H9 (cell line): ENCODE measurements at regions not wholly inside any gene's neighbourhood (a gene's known extent, or its start where the extent isn't known, plus 50 kb on each side); places are given as distances from the start of the nearest gene placed in this dataset.

Experiments
- DNase-seq: peaks from one replicate; pipeline ENCODE4 v3.0.0-alpha.2; 2017
- H2AFZ ChIP-seq: one replicate; pipeline ENCODE4 v1.6.1; 2013; ENCODE audit warnings: mild to moderate bottlenecking, low read length, control low read depth, moderate library complexity
- H2AK5ac ChIP-seq: 2 replicates; pipeline ENCODE4 v1.6.1; 2013; ENCODE audit warnings: low read length, control low read depth, mixed read lengths; ENCODE audit not compliant: insufficient read length
- H2BK120ac ChIP-seq: one replicate; pipeline ENCODE4 v1.6.1; 2013; ENCODE audit warnings: low read depth, mild to moderate bottlenecking, low read length, control low read depth, inconsistent platforms; ENCODE audit not compliant: poor library complexity, severe bottlenecking
- H2BK12ac ChIP-seq: 2 replicates; pipeline ENCODE4 v1.6.1; 2013; ENCODE audit warnings: low read length, control low read depth, mixed read lengths, low read depth; ENCODE audit not compliant: insufficient read length
- H2BK15ac ChIP-seq: 2 replicates; pipeline ENCODE4 v1.6.1; 2013; ENCODE audit warnings: low read depth, low read length, control low read depth
- H2BK20ac ChIP-seq: one replicate; pipeline ENCODE4 v1.6.1; 2013; ENCODE audit warnings: low read depth, mild to moderate bottlenecking, low read length, control low read depth, inconsistent platforms; ENCODE audit not compliant: poor library complexity, severe bottlenecking
- H2BK5ac ChIP-seq: 2 replicates; pipeline ENCODE4 v1.6.1; 2013; ENCODE audit warnings: low read length, control low read depth, mixed read lengths; ENCODE audit not compliant: insufficient read length
- H3K14ac ChIP-seq: 2 replicates; pipeline ENCODE4 v1.6.1; 2013; ENCODE audit warnings: low read length, control low read depth; ENCODE audit not compliant: insufficient read depth
- H3K18ac ChIP-seq: 2 replicates; pipeline ENCODE4 v1.6.1; 2013; ENCODE audit warnings: low read depth, mild to moderate bottlenecking, mixed read lengths, low read length, control low read depth; ENCODE audit not compliant: insufficient read length
- H3K23ac ChIP-seq: 2 replicates; pipeline ENCODE4 v1.6.1; 2013; ENCODE audit warnings: low read length, control low read depth, mixed read lengths, low read depth; ENCODE audit not compliant: insufficient read length
- H3K23me2 ChIP-seq: 2 replicates; pipeline ENCODE4 v1.6.1; 2013; ENCODE audit warnings: low read depth, mild to moderate bottlenecking, mixed read lengths, low read length, control low read depth; ENCODE audit not compliant: insufficient read length, poor library complexity, severe bottlenecking
- H3K27ac ChIP-seq: 2 replicates; pipeline ENCODE4 v1.5.1; 2013; ENCODE audit warnings: low read length, control low read depth, mixed read lengths, low read depth; ENCODE audit not compliant: insufficient read length
- H3K27me3 ChIP-seq: 2 replicates; pipeline ENCODE4 v1.6.1; 2013; ENCODE audit warnings: low read length, control low read depth, inconsistent platforms; ENCODE audit not compliant: insufficient read depth
- H3K4ac ChIP-seq: 2 replicates; pipeline ENCODE4 v1.6.1; 2013; ENCODE audit warnings: low read depth, mild to moderate bottlenecking, control low read depth, inconsistent platforms, low read length, moderate library complexity
- H3K4me1 ChIP-seq: 2 replicates; pipeline ENCODE4 v1.6.1; 2013; ENCODE audit warnings: low read length, control low read depth, inconsistent platforms; ENCODE audit not compliant: insufficient read depth
- H3K4me2 ChIP-seq: 2 replicates; pipeline ENCODE4 v1.6.1; 2013; ENCODE audit warnings: low read length, control low read depth, mixed read lengths; ENCODE audit not compliant: insufficient read length, insufficient read depth
- H3K56ac ChIP-seq: 2 replicates; pipeline ENCODE4 v1.6.1; 2013; ENCODE audit warnings: low read depth, mild to moderate bottlenecking, mixed read lengths, low read length, control low read depth; ENCODE audit not compliant: insufficient read length
- H3K79me1 ChIP-seq: 2 replicates; pipeline ENCODE4 v1.6.1; 2013; ENCODE audit warnings: low read depth, mild to moderate bottlenecking, moderate library complexity, low read length, control low read depth, inconsistent platforms; ENCODE audit not compliant: insufficient read depth, poor library complexity, severe bottlenecking
- H3K79me2 ChIP-seq: 2 replicates; pipeline ENCODE4 v1.6.1; 2013; ENCODE audit warnings: low read length, control low read depth, inconsistent platforms; ENCODE audit not compliant: insufficient read depth
- H3K9ac ChIP-seq: 2 replicates; pipeline ENCODE4 v1.6.1; 2013; ENCODE audit warnings: low read length, control low read depth, mixed read lengths; ENCODE audit not compliant: insufficient read length; ENCODE audit errors: extremely low read depth
- H3K9me3 ChIP-seq: one replicate; pipeline ENCODE4 v1.6.1; 2013; ENCODE audit warnings: low read depth, low read length, inconsistent platforms; ENCODE audit not compliant: control insufficient read depth
- H3T11ph ChIP-seq: one replicate; pipeline ENCODE4 v1.6.1; 2013; ENCODE audit warnings: mild to moderate bottlenecking, low read length, control low read depth, inconsistent platforms
- H4K20me1 ChIP-seq: one replicate; pipeline ENCODE4 v1.6.1; 2013; ENCODE audit not compliant: control insufficient read depth, insufficient read length, insufficient read depth
- H4K5ac ChIP-seq: 2 replicates; pipeline ENCODE4 v1.6.1; 2013; ENCODE audit warnings: low read depth, mild to moderate bottlenecking, mixed read lengths, low read length, control low read depth; ENCODE audit not compliant: insufficient read length
- H4K8ac ChIP-seq: replicated peaks from 2 replicates; pipeline ENCODE4 v1.6.1; 2013; ENCODE audit warnings: low read length, control low read depth, mixed read lengths, low read depth; ENCODE audit not compliant: insufficient read length
- H4K91ac ChIP-seq: 2 replicates; pipeline ENCODE4 v1.6.1; 2013; ENCODE audit warnings: low read depth, mild to moderate bottlenecking, moderate library complexity, mixed read lengths, low read length, control low read depth; ENCODE audit not compliant: insufficient read length
- H3K27ac Mint-ChIP-seq, 3 experiments: 2 replicates in 2 of 3; 3 replicates in 1 of 3; pipeline ENCODE4 v1.8.0; 2020 to 2021; ENCODE audit warnings: mixed read lengths in 3 of 3, mild to moderate bottlenecking in 1 of 3, moderate library complexity in 1 of 3
- H3K27me3 Mint-ChIP-seq: 2 replicates; pipeline ENCODE4 v1.8.0; 2021; ENCODE audit warnings: low read depth, mild to moderate bottlenecking, moderate library complexity, mixed read lengths
- H3K36me3 Mint-ChIP-seq, 3 experiments: 2 replicates in 2 of 3; 3 replicates in 1 of 3; pipeline ENCODE4 v1.8.0; 2020 to 2021; ENCODE audit warnings: low read depth in 3 of 3, mixed read lengths in 3 of 3; ENCODE audit not compliant: insufficient read depth in 1 of 3
- H3K4me1 Mint-ChIP-seq, 2 experiments: 2 replicates each; pipeline ENCODE4 v1.8.0; 2020; ENCODE audit warnings: mixed read lengths in 2 of 2
- H3K4me3 Mint-ChIP-seq, 2 experiments: 2 replicates in 1 of 2; 3 replicates in 1 of 2; pipeline ENCODE4 v1.8.0; 2020 to 2021; ENCODE audit warnings: mild to moderate bottlenecking in 2 of 2, mixed read lengths in 2 of 2, moderate library complexity in 1 of 2
- H3K9me3 Mint-ChIP-seq, 2 experiments: 2 replicates in 1 of 2; 3 replicates in 1 of 2; pipeline ENCODE4 v1.8.0; 2020; ENCODE audit warnings: mild to moderate bottlenecking in 2 of 2, mixed read lengths in 2 of 2, moderate library complexity in 1 of 2
- TF ChIP-seq, protein P1 (sequence below): fragments of 200-600 bp; sonication (generic); conservative IDR thresholded peaks from 3 replicates; pipeline ENCODE4 v1.8.0; 2021; ENCODE audit warnings: antibody characterized with exemption, mild to moderate bottlenecking

DNA sequence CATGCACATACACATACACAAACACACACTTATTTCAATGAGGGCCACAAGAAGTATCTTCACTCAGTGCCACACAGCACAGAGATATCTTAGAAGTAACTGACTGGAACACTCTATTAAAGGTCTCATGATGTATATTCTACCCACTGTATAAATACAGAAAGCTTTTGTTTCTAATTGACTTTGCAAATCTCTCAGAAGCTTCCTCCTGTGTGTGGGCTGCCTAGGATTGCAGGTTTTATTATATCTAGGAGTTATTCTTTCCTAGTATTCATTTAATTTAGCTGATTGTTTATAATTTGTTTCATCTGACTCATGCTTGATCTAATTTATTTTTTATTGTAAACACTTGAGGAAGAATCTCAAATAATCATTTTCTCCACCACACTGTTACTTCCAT is 262.4 kb upstream of the ACTBL2 start:
- Histone ChIP-seq H3K14ac (no peak overlapping the region), H3K56ac (no peak overlapping the region), H3K79me1 (no peaks in the 10 kb centered on the region), H3K23ac (no peak overlapping the region), H4K5ac (no peak overlapping the region), H2AFZ (no peak overlapping the region), H2BK120ac (no peak overlapping the region), H2BK15ac (no peak overlapping the region), H3K18ac (no peak overlapping the region), H3K4me2 (no peak overlapping the region), H4K91ac (no peak overlapping the region), H3K4me1 (no peaks in the 10 kb centered on the region), H3K79me2 (no peaks in the 10 kb centered on the region), H3K4ac (no peak overlapping the region), H4K8ac (no peak overlapping the region), H2BK20ac (no peak overlapping the region), H3K27me3 (no peaks in the 10 kb centered on the region), H3K9me3 (no peaks in the 10 kb centered on the region), H2BK5ac (no peak overlapping the region), H4K20me1 (no peaks in the 10 kb centered on the region), H3K27ac (no peak overlapping the region), H2BK12ac (no peak overlapping the region), H3K23me2 (no peaks in the 10 kb centered on the region), H3T11ph (no peak overlapping the region), H3K9ac (no peak overlapping the region), H2AK5ac (no peak overlapping the region)
- no peaks in the 10 kb centered on the region for H3K4me1 Mint-ChIP-seq
- peaks cover 2% of the 10 kb centered on the region; the same call in 1 of the 2 replicates for H3K27me3 Mint-ChIP-seq
- no peak overlapping the region for H3K4me3 Mint-ChIP-seq
- TF ChIP-seq, protein P1, sequence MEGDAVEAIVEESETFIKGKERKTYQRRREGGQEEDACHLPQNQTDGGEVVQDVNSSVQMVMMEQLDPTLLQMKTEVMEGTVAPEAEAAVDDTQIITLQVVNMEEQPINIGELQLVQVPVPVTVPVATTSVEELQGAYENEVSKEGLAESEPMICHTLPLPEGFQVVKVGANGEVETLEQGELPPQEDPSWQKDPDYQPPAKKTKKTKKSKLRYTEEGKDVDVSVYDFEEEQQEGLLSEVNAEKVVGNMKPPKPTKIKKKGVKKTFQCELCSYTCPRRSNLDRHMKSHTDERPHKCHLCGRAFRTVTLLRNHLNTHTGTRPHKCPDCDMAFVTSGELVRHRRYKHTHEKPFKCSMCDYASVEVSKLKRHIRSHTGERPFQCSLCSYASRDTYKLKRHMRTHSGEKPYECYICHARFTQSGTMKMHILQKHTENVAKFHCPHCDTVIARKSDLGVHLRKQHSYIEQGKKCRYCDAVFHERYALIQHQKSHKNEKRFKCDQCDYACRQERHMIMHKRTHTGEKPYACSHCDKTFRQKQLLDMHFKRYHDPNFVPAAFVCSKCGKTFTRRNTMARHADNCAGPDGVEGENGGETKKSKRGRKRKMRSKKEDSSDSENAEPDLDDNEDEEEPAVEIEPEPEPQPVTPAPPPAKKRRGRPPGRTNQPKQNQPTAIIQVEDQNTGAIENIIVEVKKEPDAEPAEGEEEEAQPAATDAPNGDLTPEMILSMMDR: no peak
- H3K27ac Mint-ChIP-seq: no peak overlapping the region
- no peak for DNase-seq
- no peaks in the 10 kb centered on the region for H3K9me3 Mint-ChIP-seq
- no peaks in the 10 kb centered on the region for H3K36me3 Mint-ChIP-seq
